Activated B cell treated with CpG ODN at 0.5 μM for 24 hours (primary cell): ENCODE measurements at regions not wholly inside any gene's neighbourhood (a gene's known extent, or its start where the extent isn't known, plus 50 kb on each side); places are given as distances from the start of the nearest gene placed in this dataset.

Experiments used
- ATAC-seq: fragments of 200-7000 bp; cut with Tn5 transposase; one replicate; pipeline ENCODE4 v1.10.0; 2021; ENCODE audit warnings: low read depth, mild to moderate bottlenecking, moderate library complexity
- CTCF ChIA-PET: fragments of 350-600 bp; sonication (Branson Sonifier 250); formaldehyde crosslinking; loops from one replicate; lab custom pipeline; 2021; ENCODE audit warnings: antibody characterized with exemption; lab: Charles Lee
- POLR2A ChIA-PET: fragments of 350-600 bp; sonication (Branson Sonifier 250); formaldehyde crosslinking; loops from one replicate; lab custom pipeline; 2021; ENCODE audit warnings: antibody characterized with exemption; lab: Charles Lee
- DNase-seq: peaks from one replicate; pipeline ENCODE4 v3.0.0; 2022
- H3K27ac Mint-ChIP-seq: one replicate; pipeline ENCODE4 v1.8.0; 2020; ENCODE audit warnings: mixed read lengths
- H3K27me3 Mint-ChIP-seq: one replicate; pipeline ENCODE4 v1.8.0; 2021; ENCODE audit warnings: mixed read lengths
- H3K36me3 Mint-ChIP-seq: one replicate; pipeline ENCODE4 v1.8.0; 2021; ENCODE audit warnings: low read depth, mixed read lengths
- H3K4me1 Mint-ChIP-seq: one replicate; pipeline ENCODE4 v1.8.0; 2021; ENCODE audit warnings: mixed read lengths
- H3K4me3 Mint-ChIP-seq: one replicate; pipeline ENCODE4 v1.8.0; 2020; ENCODE audit warnings: mild to moderate bottlenecking, mixed read lengths
- H3K9me3 Mint-ChIP-seq: one replicate; pipeline ENCODE4 v1.8.0; 2020; ENCODE audit warnings: mixed read lengths
- CTCF ChIP-seq: fragments of 200-600 bp; IDR thresholded peaks from one replicate; pipeline ENCODE4 v1.8.0; 2022; ENCODE audit warnings: antibody characterized with exemption, mild to moderate bottlenecking
- intact Hi-C: fragments of 100-400 bp; cut with micrococcal nuclease; formaldehyde crosslinking; loops from one replicate; pipeline ENCODE4 v1.15.1; 2024

GRCh38 chr6:11429577-11429976, 108.0 kb upstream of the TMEM170B start:
- CTCF ChIA-PET, result no interaction called here
- no peaks in the 10 kb centered on the region for H3K27me3 Mint-ChIP-seq
- POLR2A ChIA-PET, result interaction anchor here (0.6 kb wide), 1 partner anchor 29 kb away, joined by 3 read pairs; no protein-coding TSS in a partner anchor

GRCh38 chr6:11428895-11429294, 108.7 kb upstream of the TMEM170B start:
- H3K4me3 Mint-ChIP-seq, result peak overlapping the region; percentile 33
- H3K4me1 Mint-ChIP-seq, result peaks cover 43% of the 10 kb centered on the region
- H3K36me3 Mint-ChIP-seq, result no peaks in the 10 kb centered on the region
- POLR2A ChIA-PET, result interaction anchor here (1.3 to 2.0 kb wide), 3 partner anchors 32 to 54 kb away, joined by 5 to 9 read pairs (median 5); no protein-coding TSS in a partner anchor
- no peak for ATAC-seq
- H3K27me3 Mint-ChIP-seq, result no peaks in the 10 kb centered on the region
- intact Hi-C loops, result loop anchor here (1.0 to 2.0 kb wide), 2 partner anchors 7 to 16 kb away; no protein-coding TSS in a partner anchor
- H3K9me3 Mint-ChIP-seq, result no peaks in the 10 kb centered on the region
- H3K27ac Mint-ChIP-seq, result peak overlapping the region; percentile 47
- no peak for TF ChIP-seq CTCF
- DNase-seq, result no peak
- CTCF ChIA-PET, result no interaction called here

More at GRCh38 chr6:11429577-11429976, 108.0 kb upstream of the TMEM170B start:
- H3K9me3 Mint-ChIP-seq, result no peaks in the 10 kb centered on the region
- no peak overlapping the region for H3K4me3 Mint-ChIP-seq
- no peak for TF ChIP-seq CTCF
- no peaks in the 10 kb centered on the region for H3K36me3 Mint-ChIP-seq
- intact Hi-C loops, result loop anchor here (2.0 kb wide), 1 partner anchor 15 kb away; no protein-coding TSS in a partner anchor
- peaks cover 43% of the 10 kb centered on the region for H3K4me1 Mint-ChIP-seq
- ATAC-seq (no peak), DNase-seq (no peak)
- peak overlapping the region; percentile 30 for H3K27ac Mint-ChIP-seq

- peak overlapping the region; percentile 33 for H3K4me3 Mint-ChIP-seq
- H3K9me3 Mint-ChIP-seq, result no peaks in the 10 kb centered on the region
- ChIA-PET CTCF (no interaction called here), POLR2A (interaction anchor here (0.7 to 2.0 kb wide), 5 partner anchors 11 to 110 kb away, joined by 3 to 9 read pairs (median 5); no protein-coding TSS in a partner anchor)
- H3K27ac Mint-ChIP-seq, result peak overlapping the region; percentile 38
- intact Hi-C loops, result loop anchor here (1.0 to 2.0 kb wide), 2 partner anchors 8 to 16 kb away; no protein-coding TSS in a partner anchor
- TF ChIP-seq CTCF, result no peak
- H3K4me1 Mint-ChIP-seq, result peaks cover 42% of the 10 kb centered on the region
- H3K36me3 Mint-ChIP-seq, result no peaks in the 10 kb centered on the region
- no peak for DNase-seq
- no peaks in the 10 kb centered on the region for H3K27me3 Mint-ChIP-seq
- ATAC-seq, result peak; percentile 62
Observed at GRCh38 chr6:11428371-11428770, 109.2 kb upstream of the TMEM170B start.

- H3K27ac Mint-ChIP-seq, result peak overlapping the region; percentile 38
- H3K4me3 Mint-ChIP-seq, result no peak overlapping the region
- no peak for ATAC-seq
- H3K27me3 Mint-ChIP-seq, result no peaks in the 10 kb centered on the region
- DNase-seq, result no peak
- no peaks in the 10 kb centered on the region for H3K9me3 Mint-ChIP-seq
- peaks cover 39% of the 10 kb centered on the region for H3K4me1 Mint-ChIP-seq
- intact Hi-C loops, result loop anchor here (1.0 to 2.0 kb wide), 3 partner anchors 9 to 17 kb away; no protein-coding TSS in a partner anchor
- ChIA-PET POLR2A (interaction anchor here (0.7 to 2.0 kb wide), 5 partner anchors 12 to 109 kb away, joined by 3 to 9 read pairs (median 5); no protein-coding TSS in a partner anchor), CTCF (no interaction called here)
- H3K36me3 Mint-ChIP-seq, result no peaks in the 10 kb centered on the region
- no peak for TF ChIP-seq CTCF
Observed at GRCh38 chr6:11427723-11428245, 109.8 kb upstream of the TMEM170B start.

GRCh38 chr6:11427091-11427722, 110.3 kb upstream of the TMEM170B start:
- DNase-seq (no peak), ATAC-seq (no peak)
- H3K27ac Mint-ChIP-seq, result no peak overlapping the region
- no peaks in the 10 kb centered on the region for H3K9me3 Mint-ChIP-seq
- no peaks in the 10 kb centered on the region for H3K36me3 Mint-ChIP-seq
- no peak overlapping the region for H3K4me3 Mint-ChIP-seq
- ChIA-PET CTCF (no interaction called here), POLR2A (interaction anchor here (1.1 to 2.0 kb wide), 2 partner anchors 12 to 45 kb away, joined by 3 to 9 read pairs; no protein-coding TSS in a partner anchor)
- intact Hi-C loops, result loop anchor here (2.0 kb wide), 1 partner anchor 14 kb away; no protein-coding TSS in a partner anchor
- peaks cover 36% of the 10 kb centered on the region for H3K4me1 Mint-ChIP-seq
- H3K27me3 Mint-ChIP-seq, result no peaks in the 10 kb centered on the region
- TF ChIP-seq CTCF, result no peak
